K562 (cell line): ENCODE measurements at regions not wholly inside any gene's neighbourhood (a gene's known extent, or its start where the extent isn't known, plus 50 kb on each side); places are given as distances from the start of the nearest gene placed in this dataset.

Experiments used
- ATAC-seq: fragments of 200-7000 bp; cut with Tn5 transposase; 3 replicates; pipeline ENCODE4 v1.9.1; 2020; ENCODE audit warnings: moderate library complexity
- BruUV-seq: library from RNA; stranded (reverse); fragments of 400-500 nt; replicated peaks from 2 replicates; lab custom pipeline; 2021; lab: Mats Ljungman, UMichigan
- CTCF ChIA-PET: fragments of 300-600 bp; formaldehyde crosslinking; extraction: SDS; loops from one replicate; lab custom pipeline; 2021; ENCODE audit warnings: low intra/inter-chr PET ratio; lab: Yijun Ruan, JAX
- POLR2A ChIA-PET: fragments of 300-600, 350-650 bp; sonication (Branson Sonifier 250); formaldehyde crosslinking; extraction: SDS; loops from one replicate; lab custom pipeline; 2021; ENCODE audit warnings: antibody characterized with exemption, inconsistent platforms; lab: Yijun Ruan, JAX
- DNase-seq, 4 experiments: peaks; one replicate each; pipeline versions ENCODE4 v3.0.0 to v3.0.0-alpha.2; 2011 to 2018; ENCODE audit warnings: low spot score in 3 of 4, mixed read lengths in 3 of 4; ENCODE audit errors: extremely low read depth in 1 of 4
- FAIRE-seq: peaks from 2 replicates; lab custom pipeline; 2011; peaks lifted over from hg19 to GRCh38; lab: Jason Lieb, UNC
- H2AFZ ChIP-seq: 2 replicates; pipeline ENCODE4 v1.6.0; 2011; ENCODE audit warnings: low read depth, low read length, control low read depth, inconsistent platforms
- H3K27ac ChIP-seq: fragments of 200-600 bp; 3 replicates; pipeline ENCODE4 v1.8.0; 2011; ENCODE audit warnings: low read depth, mild to moderate bottlenecking, control low read depth, inconsistent platforms, low read length, moderate library complexity, mixed read lengths; ENCODE audit errors: extremely low read depth
- H3K27me3 ChIP-seq, 2 experiments: fragments of 300-600 bp in 1 of 2; 2 replicates in 1 of 2; 3 replicates in 1 of 2; pipeline versions ENCODE4 v1.6.0 to v1.8.0; 2011; ENCODE audit warnings: inconsistent platforms in 2 of 2, low read length in 2 of 2, mild to moderate bottlenecking in 1 of 2, mixed read lengths in 1 of 2, moderate library complexity in 1 of 2; ENCODE audit not compliant: control insufficient read depth in 2 of 2, insufficient read depth in 2 of 2
- H3K36me3 ChIP-seq: fragments of 300-600 bp; 3 replicates; pipeline ENCODE4 v1.8.0; 2011; ENCODE audit warnings: mild to moderate bottlenecking, low read length, inconsistent platforms; ENCODE audit not compliant: control insufficient read depth, insufficient read depth
- H3K4me1 ChIP-seq, 2 experiments: fragments of 200-600 bp in 1 of 2; replicated peaks in 1 of 2; 2 replicates in 1 of 2; 3 replicates in 1 of 2; pipeline versions ENCODE4 v1.5.1 to v1.8.0; 2011; ENCODE audit warnings: inconsistent platforms in 2 of 2, low read length in 2 of 2, mild to moderate bottlenecking in 1 of 2, mixed read lengths in 1 of 2, moderate library complexity in 1 of 2; ENCODE audit not compliant: control insufficient read depth in 2 of 2, insufficient read depth in 2 of 2
- H3K4me2 ChIP-seq: 2 replicates; pipeline ENCODE4 v1.6.1; 2011; ENCODE audit warnings: low read length, control low read depth, inconsistent platforms, mixed read lengths; ENCODE audit not compliant: insufficient read depth
- H3K4me3 ChIP-seq: fragments of 200-600 bp; sonication (generic), shearing (Covaris generic); 2 replicates; pipeline ENCODE4 v1.5.1; 2016; ENCODE audit warnings: control low read depth, inconsistent platforms
- H3K79me2 ChIP-seq: fragments of 200-600 bp; 3 replicates; pipeline ENCODE4 v1.8.0; 2011; ENCODE audit warnings: low read length, inconsistent platforms; ENCODE audit not compliant: control insufficient read depth, insufficient read depth
- H3K9ac ChIP-seq, 2 experiments: 2 replicates each; pipeline versions ENCODE4 v1.6.0 to v1.6.1; 2011; ENCODE audit warnings: low read depth in 2 of 2, low read length in 2 of 2, control low read depth in 1 of 2, inconsistent platforms in 1 of 2, mild to moderate bottlenecking in 1 of 2, mixed read lengths in 1 of 2; ENCODE audit not compliant: insufficient read depth in 1 of 2
- H3K9me1 ChIP-seq: one replicate; pipeline ENCODE4 v1.6.0; 2011; ENCODE audit warnings: inconsistent platforms, mild to moderate bottlenecking, low read length, moderate library complexity; ENCODE audit not compliant: control insufficient read depth, insufficient read depth
- H3K9me3 ChIP-seq: replicated peaks from 2 replicates; pipeline ENCODE4 v1.5.1; 2011; ENCODE audit warnings: low read depth, low read length, inconsistent platforms; ENCODE audit not compliant: control insufficient read depth, insufficient read depth
- H4K20me1 ChIP-seq: replicated peaks from 2 replicates; pipeline ENCODE4 v1.6.1; 2011; ENCODE audit warnings: low read length, inconsistent platforms, mixed read lengths; ENCODE audit not compliant: control insufficient read depth, insufficient read depth
- DMBX1 ChIP-seq: fragments of 250-450 bp; sonication (Bioruptor Pico); IDR thresholded peaks from 2 replicates; pipeline ENCODE4 v1.8.0; 2022; ENCODE audit warnings: inconsistent platforms, mild to moderate bottlenecking, moderate library complexity, borderline replicate concordance
- JUN ChIP-seq, 2 experiments: sonication (generic) in 1 of 2; formaldehyde crosslinking in 1 of 2; IDR thresholded peaks; 2 replicates each; pipeline versions ENCODE4 v1.6.1 to v1.8.0; 2012 to 2022; ENCODE audit warnings: borderline replicate concordance in 2 of 2, mild to moderate bottlenecking in 2 of 2, improper control_type of control experiment in 1 of 2, low read depth in 1 of 2, low read length in 1 of 2, missing genetic modification reagents in 1 of 2
- MAFG ChIP-seq: fragments of 450-650 bp; conservative IDR thresholded peaks from 2 replicates; pipeline ENCODE4 v1.6.1; 2016; ENCODE audit warnings: missing genetic modification characterization, missing compliant biosample characterization
- MTA1 ChIP-seq: fragments of 450-650 bp; IDR thresholded peaks from 2 replicates; pipeline ENCODE4 v1.6.1; 2017; ENCODE audit warnings: borderline replicate concordance
- ZNF316 ChIP-seq: fragments of 450-650 bp; IDR thresholded peaks from 2 replicates; pipeline ENCODE4 v1.6.1; 2016
- WGBS: fragments of 100-300 bp; shearing (Covaris generic); methylation state at CpG from one replicate; pipeline ENCODE4 v1.1.6; 2016; ENCODE audit warnings: low coverage, mixed read lengths; ENCODE audit not compliant: insufficient coverage; ENCODE audit errors: missing lambda C conversion rate; 5-methylcytosine and 5-hydroxymethylcytosine counted together
- in situ Hi-C: fragments of 300-500 bp; cut with MboI; formaldehyde crosslinking; loops from 4 replicates; pipeline ENCODE4 v1.15.0; 2018; ENCODE audit warnings: inconsistent platforms, mixed read lengths
- intact Hi-C: fragments of 100-400 bp; cut with micrococcal nuclease; formaldehyde crosslinking; loops from 2 replicates; pipeline ENCODE4 v1.14.2; 2022

DNA sequence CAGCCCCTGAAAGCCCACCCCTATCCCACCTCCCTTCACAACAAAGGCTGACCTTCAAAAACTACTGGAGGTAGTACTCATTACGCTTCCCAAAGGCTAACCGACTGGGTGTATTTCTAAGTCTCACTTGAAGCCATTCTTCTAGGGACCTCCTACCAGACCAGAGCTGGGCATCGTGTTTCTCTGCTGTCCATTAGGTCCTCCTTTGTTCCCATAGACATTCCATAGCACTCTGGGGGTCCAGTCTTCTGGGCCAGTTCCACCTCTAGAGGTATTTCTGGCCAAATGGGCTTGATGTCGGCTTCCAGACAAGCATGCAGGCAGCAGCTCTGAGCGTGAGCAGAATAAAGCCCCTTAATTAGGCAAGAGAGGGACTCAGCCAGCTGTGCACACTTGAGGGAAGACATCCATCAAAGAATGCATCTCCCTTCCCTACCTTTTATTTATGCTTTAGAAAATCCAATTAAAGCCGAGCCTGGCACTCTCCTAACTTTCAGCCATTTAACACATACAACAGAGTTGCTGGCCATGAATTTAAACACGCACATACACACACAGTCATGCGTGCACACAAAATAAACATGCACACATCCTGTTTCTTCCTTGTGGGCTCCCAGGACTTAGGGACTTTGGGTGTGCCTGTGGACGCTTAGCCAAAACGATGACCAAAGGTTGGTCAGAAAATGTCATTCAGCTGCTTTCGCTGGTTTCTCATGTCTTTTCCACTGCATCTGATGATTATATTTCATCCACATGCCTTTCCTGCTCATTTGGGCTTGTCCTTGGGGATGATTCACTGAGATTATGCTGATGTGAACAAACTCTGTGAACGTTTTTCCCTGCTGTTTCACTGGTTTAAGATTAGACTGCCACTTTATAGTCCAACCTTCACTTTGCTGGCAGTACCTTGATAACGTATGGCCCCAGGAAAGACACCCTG is 362.0 kb upstream of the NFE2L3 start:
- Histone ChIP-seq H3K79me2 (no peaks in the 10 kb centered on the region), H3K4me3 (no peak overlapping the region), H3K9me1 (no peaks in the 10 kb centered on the region), H3K27me3 (peaks cover 3 to 21% of the 10 kb centered on the region in 2 experiments; a peak in 3 of 5 replicates), H3K36me3 (no peaks in the 10 kb centered on the region), H2AFZ (no peak overlapping the region), H3K27ac (no peak overlapping the region), H3K4me1 (no peaks in the 10 kb centered on the region), H4K20me1 (no peaks in the 10 kb centered on the region), H3K9ac (no peak overlapping the region), H3K9me3 (no peaks in the 10 kb centered on the region), H3K4me2 (no peak overlapping the region)
- intact Hi-C loops, result no loop called here
- TF ChIP-seq DMBX1 (CRISPR knock-in tag), result no peak
- TF ChIP-seq JUN (IDR thresholded peaks at IDR 0.05; ENCODE audit: borderline replicate concordance, low read depth, low read length), result no peak
- no peak for TF ChIP-seq JUN (CRISPR knock-in tag; IDR thresholded peaks at IDR 0.05; ENCODE audit: borderline replicate concordance)
- peak; percentile 31; the same call in 1 of the 2 replicates for TF ChIP-seq MAFG (tag)
- no peak for TF ChIP-seq MTA1
- TF ChIP-seq ZNF316, result 0 out of 2 replicates have a peak, but pooled peaks have one; percentile 3
- no TSS peak for BruUV-seq
- ChIA-PET CTCF (no interaction called here), POLR2A (interaction anchor here (1.1 kb wide), 1 partner anchor 57 kb away, joined by 3 read pairs; no protein-coding TSS in a partner anchor)
- WGBS, result under 1% methylated on average over 13 of the region's 13 CpGs
- FAIRE-seq (no peak), DNase-seq (no peak), ATAC-seq (no peak)
- in situ Hi-C loops, result no loop called here
